ENCODE measurements at regions not wholly inside any gene's neighbourhood (a gene's known extent, or its start where the extent isn't known, plus 50 kb on each side); places are given as distances from the start of the nearest gene placed in this dataset.
"Not testable (repeated sequence)": the region's sequence is repeated elsewhere in the genome, so short reads cannot be mapped to it uniquely, and the experiment has no call there.

GRCh38 chr1:191734321-191734720 is 423.9 kb upstream of the RGS18 start:
- DNase-seq (ENCODE audit: insufficient read length, low spot score) (no peak), FAIRE-seq (no peak)
- no peak for TF ChIP-seq POU2F2 (IDR thresholded peaks at IDR 0.05; ENCODE audit: low read depth, low read length)
- TF ChIP-seq SPI1 (IDR thresholded peaks at IDR 0.05; ENCODE audit: low read depth, low read length) = no peak
- no peak for TF ChIP-seq TAF1 (IDR thresholded peaks at IDR 0.05; ENCODE audit: low read depth, low read length)
- TF ChIP-seq POLR2AphosphoS5 (IDR thresholded peaks at IDR 0.05; ENCODE audit: low read depth, low read length) = no peak
- no peak for TF ChIP-seq PAX5 (IDR thresholded peaks at IDR 0.05; ENCODE audit: insufficient read depth, low read length, severe bottlenecking)
- no peak for TF ChIP-seq POLR2A (IDR thresholded peaks at IDR 0.05; ENCODE audit: low read depth, low read length)

- no peak for TF ChIP-seq POU2F2 (IDR thresholded peaks at IDR 0.05; ENCODE audit: low read depth, low read length)
- FAIRE-seq (no peak), DNase-seq (ENCODE audit: insufficient read length, low spot score) (no peak)
These were observed 418.7 kb upstream of the RGS18 start for GRCh38 chr1:191739544-191739943.

DNA sequence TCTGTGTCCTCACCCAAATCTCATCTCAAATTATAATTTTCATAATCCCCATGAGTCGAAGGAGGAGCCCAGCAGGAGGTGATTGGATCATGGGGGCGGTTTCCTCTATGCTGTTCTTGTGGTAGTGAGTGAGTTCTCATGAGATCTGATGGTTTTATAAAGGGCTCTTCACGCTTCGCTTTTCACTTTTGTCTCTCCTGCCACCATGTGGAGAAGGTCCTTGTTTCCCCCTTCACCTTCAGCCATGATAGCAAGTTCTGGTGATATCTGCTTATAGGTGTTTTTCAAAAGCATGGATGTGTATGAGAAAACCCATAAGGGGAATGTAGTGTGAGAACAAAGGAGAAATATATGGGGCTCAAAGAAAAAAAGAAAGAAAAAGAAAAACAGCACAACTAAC is 405.9 kb upstream of the RGS18 start:
- no peak for DNase-seq (ENCODE audit: insufficient read length, low spot score)
- FAIRE-seq = no peak
- no peak for TF ChIP-seq POLR2AphosphoS5 (IDR thresholded peaks at IDR 0.05; ENCODE audit: low read depth, low read length)
- TF ChIP-seq PAX5 (IDR thresholded peaks at IDR 0.05; ENCODE audit: insufficient read depth, low read length, severe bottlenecking) = no peak

DNA sequence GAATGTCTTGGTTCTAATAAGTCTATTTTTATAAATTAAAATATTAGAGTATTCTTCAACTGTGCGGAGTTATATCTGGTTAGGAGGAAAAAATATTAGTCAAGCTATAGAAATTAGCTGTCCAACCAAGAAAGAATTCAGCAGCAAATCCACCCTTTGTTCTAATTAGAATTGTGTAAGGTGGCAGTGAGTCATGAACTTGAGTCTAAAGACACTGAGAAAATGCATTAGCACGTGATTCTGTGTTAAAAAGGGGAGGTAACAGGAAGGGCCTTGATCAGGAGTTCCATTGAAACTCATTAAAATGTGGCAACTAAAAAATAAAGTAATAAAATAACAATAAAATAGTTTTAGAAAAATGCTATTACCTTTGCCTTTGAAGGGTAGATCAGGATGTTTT is 398.2 kb upstream of the RGS18 start:
- no peak for FAIRE-seq
- TF ChIP-seq TAF1 (IDR thresholded peaks at IDR 0.05; ENCODE audit: low read depth, low read length) = no peak
- no peak for TF ChIP-seq PAX5 (IDR thresholded peaks at IDR 0.05; ENCODE audit: insufficient read depth, low read length, severe bottlenecking)
- TF ChIP-seq POU2F2 (IDR thresholded peaks at IDR 0.05; ENCODE audit: low read depth, low read length) = no peak
- no peak for TF ChIP-seq POLR2AphosphoS5 (IDR thresholded peaks at IDR 0.05; ENCODE audit: low read depth, low read length)
- TF ChIP-seq POLR2A (IDR thresholded peaks at IDR 0.05; ENCODE audit: low read depth, low read length) = no peak
- no peak for TF ChIP-seq SPI1 (IDR thresholded peaks at IDR 0.05; ENCODE audit: low read depth, low read length)
- DNase-seq (ENCODE audit: insufficient read length, low spot score) = no peak

- FAIRE-seq (no peak), DNase-seq (ENCODE audit: insufficient read length, low spot score) (no peak)
These were observed 369.7 kb upstream of the RGS18 start for GRCh38 chr1:191788551-191788950.

GRCh38 chr1:191798178-191798577 is 360.1 kb upstream of the RGS18 start:
- TF ChIP-seq PAX5 (IDR thresholded peaks at IDR 0.05; ENCODE audit: insufficient read depth, low read length, severe bottlenecking) = no peak

More at GRCh38 chr1:191788551-191788950, 369.7 kb upstream of the RGS18 start:
- TF ChIP-seq SPI1 (IDR thresholded peaks at IDR 0.05; ENCODE audit: low read depth, low read length) = no peak
- TF ChIP-seq PAX5 (IDR thresholded peaks at IDR 0.05; ENCODE audit: insufficient read depth, low read length, severe bottlenecking) = no peak
- no peak for TF ChIP-seq POLR2AphosphoS5 (IDR thresholded peaks at IDR 0.05; ENCODE audit: low read depth, low read length)
- no peak for TF ChIP-seq POLR2A (IDR thresholded peaks at IDR 0.05; ENCODE audit: low read depth, low read length)
- no peak for TF ChIP-seq TAF1 (IDR thresholded peaks at IDR 0.05; ENCODE audit: low read depth, low read length)
- no peak for TF ChIP-seq POU2F2 (IDR thresholded peaks at IDR 0.05; ENCODE audit: low read depth, low read length)

DNA sequence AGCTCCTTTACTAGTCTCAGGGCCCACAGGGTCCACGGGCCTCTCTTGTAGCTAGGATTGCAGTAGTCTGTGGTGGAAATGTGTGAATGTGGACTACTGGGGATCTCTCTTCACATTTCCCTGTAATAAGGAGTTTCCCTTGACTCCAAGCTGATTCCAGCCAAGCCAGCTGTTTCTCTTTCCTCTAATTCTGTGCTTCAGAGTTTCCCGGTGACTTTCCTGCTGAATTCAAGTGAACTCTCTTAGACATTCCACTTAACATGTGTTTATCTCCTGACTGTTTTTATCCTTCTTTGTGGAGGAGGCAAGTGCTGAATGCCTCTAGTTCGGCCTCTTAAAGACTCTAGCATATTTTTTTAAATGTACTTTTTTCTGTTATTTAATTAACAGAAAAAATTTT is 354.0 kb upstream of the RGS18 start:
- no peak for FAIRE-seq
- DNase-seq (ENCODE audit: insufficient read length, low spot score) = no peak
- TF ChIP-seq TAF1 (IDR thresholded peaks at IDR 0.05; ENCODE audit: low read depth, low read length) = no peak
- no peak for TF ChIP-seq POLR2A (IDR thresholded peaks at IDR 0.05; ENCODE audit: low read depth, low read length)
- no peak for TF ChIP-seq SPI1 (IDR thresholded peaks at IDR 0.05; ENCODE audit: low read depth, low read length)
- no peak for TF ChIP-seq POU2F2 (IDR thresholded peaks at IDR 0.05; ENCODE audit: low read depth, low read length)
- no peak for TF ChIP-seq PAX5 (IDR thresholded peaks at IDR 0.05; ENCODE audit: insufficient read depth, low read length, severe bottlenecking)

More at GRCh38 chr1:191798178-191798577, 360.1 kb upstream of the RGS18 start:
- DNase-seq (ENCODE audit: insufficient read length, low spot score) (no peak), FAIRE-seq (no peak)

DNA sequence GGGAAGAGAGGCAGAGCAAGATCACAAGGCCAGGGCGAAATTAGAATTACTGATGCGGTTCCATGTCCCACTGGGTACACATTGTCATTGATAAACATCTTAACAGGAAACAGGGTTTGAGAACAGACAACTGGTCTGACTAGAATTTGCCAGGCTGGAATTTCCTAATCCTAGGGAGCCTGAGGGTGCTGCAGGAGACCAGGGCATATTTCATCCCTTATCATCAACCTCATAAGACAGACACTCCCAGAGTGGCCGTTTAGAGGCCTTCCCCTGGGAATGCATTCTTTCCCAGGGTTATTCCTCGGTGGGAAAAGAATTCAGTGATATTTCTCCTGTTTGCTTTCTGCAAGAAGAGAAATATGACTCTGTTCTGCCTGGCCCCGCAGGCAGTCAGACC is 344.7 kb upstream of the RGS18 start:
- DNase-seq (ENCODE audit: insufficient read length, low spot score); FAIRE-seq: not testable (repeated sequence)

DNA sequence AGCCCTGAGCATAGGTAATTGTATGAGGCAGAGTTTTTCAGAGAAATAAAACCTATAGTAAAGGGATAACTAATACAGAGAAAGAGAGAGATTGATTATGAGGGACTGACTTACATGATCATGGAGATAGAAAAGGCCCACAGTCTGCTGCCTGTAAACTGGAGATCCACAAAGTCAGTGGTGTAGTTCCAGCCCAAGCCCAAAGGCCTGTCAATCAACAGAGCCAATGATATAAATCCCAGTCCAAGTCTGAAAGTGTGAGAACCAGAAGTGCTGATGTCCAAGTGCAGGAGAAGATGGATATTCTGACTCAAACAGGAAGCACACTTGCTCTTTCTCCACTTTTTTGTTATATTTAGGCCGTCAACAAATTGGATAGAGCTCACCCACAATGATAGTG is 340.1 kb upstream of the RGS18 start:
- TF ChIP-seq PAX5 (IDR thresholded peaks at IDR 0.05; ENCODE audit: insufficient read depth, low read length, severe bottlenecking) (no peak), POU2F2 (IDR thresholded peaks at IDR 0.05; ENCODE audit: low read depth, low read length) (no peak), POLR2A (IDR thresholded peaks at IDR 0.05; ENCODE audit: low read depth, low read length) (no peak), SPI1 (IDR thresholded peaks at IDR 0.05; ENCODE audit: low read depth, low read length) (no peak), POLR2AphosphoS5 (IDR thresholded peaks at IDR 0.05; ENCODE audit: low read depth, low read length) (no peak), TAF1 (IDR thresholded peaks at IDR 0.05; ENCODE audit: low read depth, low read length) (no peak)

DNA sequence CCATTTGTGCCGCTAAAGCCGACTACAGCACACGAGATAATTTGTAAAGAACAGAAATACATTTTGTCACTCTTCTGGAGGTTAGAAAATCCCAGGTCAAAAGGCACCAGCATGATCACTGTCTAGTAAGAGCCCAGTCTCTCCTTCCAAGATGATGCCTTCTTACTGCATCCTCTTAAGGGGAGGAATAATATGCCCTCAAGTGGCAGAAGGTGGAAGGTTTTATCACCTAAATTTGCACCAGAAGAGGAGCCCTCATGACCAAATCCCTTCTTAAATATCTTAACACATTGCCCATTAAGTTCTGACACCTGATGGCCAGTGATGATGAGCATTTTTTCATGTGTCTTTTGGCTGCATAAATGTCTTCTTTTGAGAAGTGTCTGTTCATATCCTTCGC is 326.7 kb upstream of the RGS18 start:
- DNase-seq (ENCODE audit: insufficient read length, low spot score) (no peak), FAIRE-seq (no peak)
- TF ChIP-seq POU2F2 (IDR thresholded peaks at IDR 0.05; ENCODE audit: low read depth, low read length) = no peak
- TF ChIP-seq SPI1 (IDR thresholded peaks at IDR 0.05; ENCODE audit: low read depth, low read length) = no peak
- no peak for TF ChIP-seq PAX5 (IDR thresholded peaks at IDR 0.05; ENCODE audit: insufficient read depth, low read length, severe bottlenecking)
- TF ChIP-seq POLR2A (IDR thresholded peaks at IDR 0.05; ENCODE audit: low read depth, low read length) = no peak

More for the DNA sequence above, 340.1 kb upstream of the RGS18 start:
- DNase-seq (ENCODE audit: insufficient read length, low spot score) (no peak), FAIRE-seq (no peak)

DNA sequence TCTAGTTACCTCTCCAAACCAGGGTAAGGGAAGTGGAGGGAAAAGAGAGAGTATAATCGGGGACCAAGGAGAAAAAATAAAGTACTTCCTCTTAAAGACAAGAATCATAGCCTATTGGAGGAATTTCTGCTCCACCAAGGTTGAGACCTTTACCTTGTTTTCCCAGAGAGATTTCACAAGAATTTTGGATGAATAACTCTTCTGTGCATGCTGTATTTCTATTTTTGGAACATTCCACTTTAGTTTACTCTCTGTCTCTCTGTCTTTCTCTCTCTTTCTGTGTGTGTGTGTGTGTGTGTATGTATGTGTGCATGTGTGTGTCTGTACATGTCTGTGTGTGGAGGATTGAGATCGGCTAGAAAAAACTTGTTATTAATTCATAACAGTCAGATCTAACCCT is 318.4 kb upstream of the RGS18 start:
- DNase-seq (ENCODE audit: insufficient read length, low spot score) = no peak
- no peak for TF ChIP-seq PAX5 (IDR thresholded peaks at IDR 0.05; ENCODE audit: insufficient read depth, low read length, severe bottlenecking)
- TF ChIP-seq POLR2A (IDR thresholded peaks at IDR 0.05; ENCODE audit: low read depth, low read length) = no peak
- no peak for TF ChIP-seq SPI1 (IDR thresholded peaks at IDR 0.05; ENCODE audit: low read depth, low read length)
- TF ChIP-seq POLR2AphosphoS5 (IDR thresholded peaks at IDR 0.05; ENCODE audit: low read depth, low read length) = no peak
- TF ChIP-seq POU2F2 (IDR thresholded peaks at IDR 0.05; ENCODE audit: low read depth, low read length) = no peak
- TF ChIP-seq TAF1 (IDR thresholded peaks at IDR 0.05; ENCODE audit: low read depth, low read length) = no peak
- FAIRE-seq = no peak

Measured in GM12891 (cell line).